ENCODE measurements at regions not wholly inside any gene's neighbourhood (a gene's known extent, or its start where the extent isn't known, plus 50 kb on each side); places are given as distances from the start of the nearest gene placed in this dataset.

- H3K36me3 ChIP-seq: no peaks in the 10 kb centered on the region
- no peaks in the 10 kb centered on the region for H3K27me3 ChIP-seq (ENCODE audit: insufficient read depth, low read depth, severe bottlenecking)
- no peak overlapping the region for H3K27ac ChIP-seq
- DNase-seq: no peak
- no peak overlapping the region for H3K4me3 ChIP-seq (ENCODE audit: low read depth, low read length)
- TF ChIP-seq CTCF (IDR thresholded peaks at IDR 0.05; ENCODE audit: low read depth, low read length): no peak
- H3K9me3 ChIP-seq (ENCODE audit: severe bottlenecking): peaks cover 6% of the 10 kb centered on the region
Observed at GRCh38 chr17:72466199-72466598, 345.4 kb downstream of the SOX9 start.

GRCh38 chr17:72466606-72467005, 345.8 kb downstream of the SOX9 start:
- peaks cover 6% of the 10 kb centered on the region for H3K9me3 ChIP-seq (ENCODE audit: severe bottlenecking)
- H3K36me3 ChIP-seq: no peaks in the 10 kb centered on the region
- no peak for TF ChIP-seq CTCF (IDR thresholded peaks at IDR 0.05; ENCODE audit: low read depth, low read length)
- no peak overlapping the region for H3K27ac ChIP-seq
- no peak overlapping the region for H3K4me3 ChIP-seq (ENCODE audit: low read depth, low read length)
- H3K27me3 ChIP-seq (ENCODE audit: insufficient read depth, low read depth, severe bottlenecking): no peaks in the 10 kb centered on the region
- no peak for DNase-seq

GRCh38 chr17:72467841-72468653, 347.2 kb downstream of the SOX9 start:
- peak; percentile 23 for DNase-seq
- no peaks in the 10 kb centered on the region for H3K9me3 ChIP-seq (ENCODE audit: severe bottlenecking)
- TF ChIP-seq CTCF (IDR thresholded peaks at IDR 0.05; ENCODE audit: low read depth, low read length): no peak
- H3K27ac ChIP-seq: no peak overlapping the region
- H3K36me3 ChIP-seq: no peaks in the 10 kb centered on the region
- no peak overlapping the region for H3K4me3 ChIP-seq (ENCODE audit: low read depth, low read length)
- H3K27me3 ChIP-seq (ENCODE audit: insufficient read depth, low read depth, severe bottlenecking): no peaks in the 10 kb centered on the region

- no peak for DNase-seq
Observed at GRCh38 chr17:72468841-72469240, 348.0 kb downstream of the SOX9 start.

GRCh38 chr17:72470121-72470705, 349.4 kb downstream of the SOX9 start:
- no peaks in the 10 kb centered on the region for H3K27me3 ChIP-seq (ENCODE audit: insufficient read depth, low read depth, severe bottlenecking)
- no peak overlapping the region for H3K27ac ChIP-seq
- no peaks in the 10 kb centered on the region for H3K9me3 ChIP-seq (ENCODE audit: severe bottlenecking)
- no peak overlapping the region for H3K4me3 ChIP-seq (ENCODE audit: low read depth, low read length)
- H3K36me3 ChIP-seq: no peaks in the 10 kb centered on the region
- no peak for DNase-seq
- no peak for TF ChIP-seq CTCF (IDR thresholded peaks at IDR 0.05; ENCODE audit: low read depth, low read length)

More at GRCh38 chr17:72468841-72469240, 348.0 kb downstream of the SOX9 start:
- Histone ChIP-seq H3K27me3 (ENCODE audit: insufficient read depth, low read depth, severe bottlenecking) (no peaks in the 10 kb centered on the region), H3K36me3 (no peaks in the 10 kb centered on the region), H3K27ac (no peak overlapping the region), H3K9me3 (ENCODE audit: severe bottlenecking) (no peaks in the 10 kb centered on the region), H3K4me3 (ENCODE audit: low read depth, low read length) (no peak overlapping the region)
- no peak for TF ChIP-seq CTCF (IDR thresholded peaks at IDR 0.05; ENCODE audit: low read depth, low read length)

Data from WERI-Rb-1 (cell line).